IMR-90 (cell line): ENCODE measurements at regions not wholly inside any gene's neighbourhood (a gene's known extent, or its start where the extent isn't known, plus 50 kb on each side); places are given as distances from the start of the nearest gene placed in this dataset.

ENCODE experiments used
- ATAC-seq: fragments of 200-7000 bp; cut with Tn5 transposase; 2 replicates; pipeline ENCODE4 v1.9.1; 2020; ENCODE audit warnings: low read depth, mild to moderate bottlenecking, moderate library complexity
- BruUV-seq: library from RNA; stranded (reverse); fragments of 400-500 nt; replicated peaks from 2 replicates; lab custom pipeline; 2021; lab: Mats Ljungman, UMichigan
- CTCF ChIA-PET: fragments of 300-600 bp; formaldehyde crosslinking; extraction: SDS; loops from one replicate; lab custom pipeline; 2021; ENCODE audit warnings: antibody characterized with exemption; lab: Yijun Ruan, JAX
- POLR2A ChIA-PET: fragments of 300-600 bp; sonication (Branson Sonifier 250); formaldehyde crosslinking; loops from one replicate; lab custom pipeline; 2022; ENCODE audit warnings: antibody characterized with exemption; ENCODE audit not compliant: unreplicated experiment; lab: Charles Lee
- DNase-seq: peaks from one replicate; pipeline ENCODE4 v3.0.0; 2013
- H2AFZ ChIP-seq: replicated peaks from 2 replicates; pipeline ENCODE3; 2013; ENCODE audit warnings: low read length, mild to moderate bottlenecking; ENCODE audit not compliant: poor library complexity
- H2AK5ac ChIP-seq: 2 replicates; pipeline ENCODE4 v1.6.1; 2013; ENCODE audit warnings: low read depth, low read length, inconsistent platforms
- H2AK9ac ChIP-seq: replicated peaks from 2 replicates; pipeline ENCODE3; 2013; ENCODE audit warnings: mild to moderate bottlenecking, low read depth, low read length, moderate library complexity; ENCODE audit not compliant: poor library complexity
- H2BK120ac ChIP-seq: 2 replicates; pipeline ENCODE4 v1.6.1; 2013; ENCODE audit warnings: low read depth, low read length, inconsistent platforms
- H2BK15ac ChIP-seq: 3 replicates; pipeline ENCODE4 v1.6.1; 2013; ENCODE audit warnings: low read depth, low read length, inconsistent platforms
- H2BK20ac ChIP-seq: 2 replicates; pipeline ENCODE4 v1.6.1; 2013; ENCODE audit warnings: low read depth, mild to moderate bottlenecking, inconsistent platforms, low read length, moderate library complexity
- H2BK5ac ChIP-seq: 2 replicates; pipeline ENCODE4 v1.6.1; 2013; ENCODE audit warnings: mild to moderate bottlenecking, low read depth, low read length, inconsistent platforms; ENCODE audit not compliant: poor library complexity, severe bottlenecking
- H3K14ac ChIP-seq: replicated peaks from 2 replicates; pipeline ENCODE4 v1.6.1; 2013; ENCODE audit warnings: low read depth, low read length, inconsistent platforms
- H3K18ac ChIP-seq: 2 replicates; pipeline ENCODE4 v1.6.1; 2013; ENCODE audit warnings: low read depth, low read length, control low read depth
- H3K23ac ChIP-seq: 2 replicates; pipeline ENCODE4 v1.6.1; 2013; ENCODE audit warnings: low read depth, low read length, inconsistent platforms
- H3K27ac ChIP-seq: 2 replicates; pipeline ENCODE4 v1.5.1; 2013; ENCODE audit warnings: mild to moderate bottlenecking, control low read depth, low read length; ENCODE audit not compliant: insufficient read depth
- H3K27me3 ChIP-seq: 2 replicates; pipeline ENCODE4 v1.6.1; 2013; ENCODE audit warnings: low read length; ENCODE audit not compliant: control insufficient read depth, insufficient read depth
- H3K36me3 ChIP-seq: 2 replicates; pipeline ENCODE4 v1.6.1; 2013; ENCODE audit warnings: low read length, mixed read lengths; ENCODE audit not compliant: control insufficient read depth, insufficient read depth
- H3K4ac ChIP-seq: 2 replicates; pipeline ENCODE4 v1.6.1; 2013; ENCODE audit warnings: low read depth, low read length, inconsistent platforms
- H3K4me1 ChIP-seq: 2 replicates; pipeline ENCODE4 v1.6.1; 2013; ENCODE audit warnings: low read length, mixed read lengths; ENCODE audit not compliant: control insufficient read depth, insufficient read depth
- H3K4me2 ChIP-seq: 2 replicates; pipeline ENCODE4 v1.6.1; 2013; ENCODE audit warnings: low read depth, mild to moderate bottlenecking, control low read depth, low read length, moderate library complexity
- H3K4me3 ChIP-seq: 2 replicates; pipeline ENCODE4 v1.5.1; 2013; ENCODE audit warnings: low read depth, mild to moderate bottlenecking, control low read depth, low read length, moderate library complexity; ENCODE audit not compliant: insufficient read depth
- H3K56ac ChIP-seq: 2 replicates; pipeline ENCODE4 v1.6.1; 2013; ENCODE audit warnings: low read length, inconsistent platforms; ENCODE audit not compliant: insufficient read depth; ENCODE audit errors: extremely low read depth
- H3K79me1 ChIP-seq, 2 experiments: 2 replicates each; pipeline ENCODE4 v1.6.1; 2013; ENCODE audit warnings: low read length in 2 of 2, inconsistent platforms in 1 of 2, low read depth in 1 of 2
- H3K9ac ChIP-seq: 2 replicates; pipeline ENCODE4 v1.6.1; 2013; ENCODE audit warnings: low read depth, low read length, control low read depth
- H3K9me1 ChIP-seq: 2 replicates; pipeline ENCODE4 v1.6.1; 2013; ENCODE audit warnings: low read length, inconsistent platforms; ENCODE audit not compliant: insufficient read depth
- H3K9me3 ChIP-seq: 2 replicates; pipeline ENCODE4 v1.6.1; 2013; ENCODE audit warnings: low read length; ENCODE audit not compliant: control insufficient read depth, insufficient read depth
- H4K20me1 ChIP-seq: 2 replicates; pipeline ENCODE4 v1.6.1; 2013; ENCODE audit warnings: low read length, inconsistent platforms; ENCODE audit not compliant: insufficient read depth
- H4K5ac ChIP-seq: 2 replicates; pipeline ENCODE4 v1.6.1; 2013; ENCODE audit warnings: mild to moderate bottlenecking, low read depth, low read length, control low read depth
- H4K8ac ChIP-seq, 2 experiments: 2 replicates each; pipeline ENCODE4 v1.6.1; 2013; ENCODE audit warnings: low read depth in 2 of 2, low read length in 2 of 2, control low read depth in 1 of 2, inconsistent platforms in 1 of 2
- H4K91ac ChIP-seq: 2 replicates; pipeline ENCODE4 v1.6.1; 2013; ENCODE audit warnings: low read depth, low read length, inconsistent platforms; ENCODE audit not compliant: insufficient read depth
- MAFK ChIP-seq: IDR thresholded peaks from 2 replicates; pipeline ENCODE4 v1.6.1; 2012; ENCODE audit warnings: low read depth, low read length, improper control_type of control experiment
- WGBS, 2 experiments: methylation state at CpG; one replicate each; pipeline versions ENCODE4 v1.1.5 to v1.1.7; 2013; ENCODE audit warnings: missing lambda C conversion rate in 2 of 2; ENCODE audit not compliant: insufficient read length in 1 of 2; ENCODE audit errors: extremely low coverage in 2 of 2; 5-methylcytosine and 5-hydroxymethylcytosine counted together
- dilution Hi-C: fragments of 300-500 bp; cut with HindIII; formaldehyde crosslinking; loops from one replicate; pipeline ENCODE4 v1.14.3; 2018; ENCODE audit warnings: low sequenced_read_pairs; ENCODE audit not compliant: unreplicated experiment
- in situ Hi-C: fragments of 300-500 bp; cut with MboI; formaldehyde crosslinking; loops from 3 replicates; pipeline ENCODE4 v1.14.3; 2019; ENCODE audit warnings: low sequenced_read_pairs, inconsistent platforms, mixed read lengths
- intact Hi-C: fragments of 100-400 bp; cut with micrococcal nuclease; formaldehyde crosslinking; loops from 2 replicates; pipeline ENCODE4 v1.10.0; 2022
- TF ChIP-seq, protein P1 (sequence below): conservative IDR thresholded peaks from 2 replicates; pipeline ENCODE4 v1.5.1; 2012; ENCODE audit warnings: mild to moderate bottlenecking, low read depth, low read length, improper control_type of control experiment

DNA sequence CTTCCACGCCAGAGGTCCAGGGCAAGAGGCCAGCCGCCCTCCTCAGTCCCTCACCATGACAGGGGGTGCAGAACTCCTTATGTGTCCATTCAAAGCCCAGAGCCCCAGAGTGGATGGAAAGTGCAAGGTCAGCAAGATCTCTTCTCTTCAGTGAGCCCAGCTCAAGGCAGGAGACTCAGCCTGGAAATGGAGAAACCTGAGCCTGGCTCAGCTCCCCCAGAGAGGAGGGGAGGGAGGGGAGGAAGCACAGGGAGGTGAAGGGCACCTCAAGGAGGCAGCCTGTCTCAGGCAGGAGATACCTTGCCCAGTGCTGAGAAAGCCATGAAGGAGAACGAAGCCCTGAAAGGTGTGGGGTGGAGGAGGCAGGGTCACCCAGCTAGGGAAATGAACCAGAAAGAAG, 121.8 kb upstream of the PJA1 start:
- no TSS peak for BruUV-seq
- Histone ChIP-seq H2AK5ac (no peak overlapping the region), H3K36me3 (no peaks in the 10 kb centered on the region), H2BK120ac (no peak overlapping the region), H3K4me3 (no peak overlapping the region), H3K18ac (no peak overlapping the region), H2BK15ac (no peak overlapping the region), H3K56ac (no peak overlapping the region), H2BK20ac (no peak overlapping the region), H4K8ac (no peak overlapping the region), H3K4ac (no peak overlapping the region), H2AK9ac (no peak overlapping the region), H3K9me3 (no peaks in the 10 kb centered on the region), H3K9me1 (no peaks in the 10 kb centered on the region), H3K27me3 (peaks cover 45% of the 10 kb centered on the region), H4K20me1 (no peaks in the 10 kb centered on the region), H2BK5ac (no peak overlapping the region), H3K23ac (no peak overlapping the region), H3K4me2 (no peak overlapping the region), H4K91ac (no peak overlapping the region), H3K79me1 (no peaks in the 10 kb centered on the region), H3K27ac (no peak overlapping the region), H4K5ac (no peak overlapping the region), H3K9ac (no peak overlapping the region), H2AFZ (no peak overlapping the region), H3K14ac (no peak overlapping the region), H3K4me1 (no peaks in the 10 kb centered on the region)
- DNase-seq, result no peak
- ChIA-PET CTCF (no interaction called here), POLR2A (no interaction called here)
- in situ Hi-C loops (no loop called here), intact Hi-C loops (loop anchor here (2.0 to 10.0 kb wide), 6 partner anchors 64 to 1102 kb away; no protein-coding TSS in a partner anchor), dilution Hi-C loops (no loop called here)
- 80% methylated on average over 1 of the region's 3 CpGs; no CpG with 5 or more reads in 1 of the 2 experiments for WGBS, 2 experiments
- TF ChIP-seq, protein P1, sequence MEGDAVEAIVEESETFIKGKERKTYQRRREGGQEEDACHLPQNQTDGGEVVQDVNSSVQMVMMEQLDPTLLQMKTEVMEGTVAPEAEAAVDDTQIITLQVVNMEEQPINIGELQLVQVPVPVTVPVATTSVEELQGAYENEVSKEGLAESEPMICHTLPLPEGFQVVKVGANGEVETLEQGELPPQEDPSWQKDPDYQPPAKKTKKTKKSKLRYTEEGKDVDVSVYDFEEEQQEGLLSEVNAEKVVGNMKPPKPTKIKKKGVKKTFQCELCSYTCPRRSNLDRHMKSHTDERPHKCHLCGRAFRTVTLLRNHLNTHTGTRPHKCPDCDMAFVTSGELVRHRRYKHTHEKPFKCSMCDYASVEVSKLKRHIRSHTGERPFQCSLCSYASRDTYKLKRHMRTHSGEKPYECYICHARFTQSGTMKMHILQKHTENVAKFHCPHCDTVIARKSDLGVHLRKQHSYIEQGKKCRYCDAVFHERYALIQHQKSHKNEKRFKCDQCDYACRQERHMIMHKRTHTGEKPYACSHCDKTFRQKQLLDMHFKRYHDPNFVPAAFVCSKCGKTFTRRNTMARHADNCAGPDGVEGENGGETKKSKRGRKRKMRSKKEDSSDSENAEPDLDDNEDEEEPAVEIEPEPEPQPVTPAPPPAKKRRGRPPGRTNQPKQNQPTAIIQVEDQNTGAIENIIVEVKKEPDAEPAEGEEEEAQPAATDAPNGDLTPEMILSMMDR, result no peak
- peak; percentile 97 for TF ChIP-seq MAFK
- no peak for ATAC-seq
